ENCODE measurements at regions not wholly inside any gene's neighbourhood (a gene's known extent, or its start where the extent isn't known, plus 50 kb on each side); places are given as distances from the start of the nearest gene placed in this dataset.

DNA sequence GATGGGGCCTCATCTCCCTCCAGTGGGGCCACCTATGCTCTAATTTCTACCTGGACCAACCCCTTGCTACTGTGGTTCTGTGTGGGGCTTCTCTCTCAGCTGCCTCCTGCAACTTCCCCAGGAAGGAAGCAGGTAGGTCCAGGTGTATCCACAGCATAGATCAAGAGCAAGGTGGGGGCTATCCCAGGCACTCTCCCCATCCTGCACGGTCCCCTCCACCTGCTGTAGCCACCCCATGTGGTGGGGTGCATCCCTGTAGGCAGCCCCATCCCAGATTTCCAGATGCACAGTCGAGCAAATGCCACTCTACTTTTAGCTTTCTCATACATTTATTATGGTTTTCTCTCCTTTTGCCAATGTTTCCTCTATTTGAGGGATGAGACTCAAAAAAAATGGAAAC, 156.1 kb downstream of the FBXO15 start:
- H3K27ac Mint-ChIP-seq = no peak overlapping the region
- H3K9me3 Mint-ChIP-seq = peaks cover 21% of the 10 kb centered on the region
- peaks cover 6% of the 10 kb centered on the region; the same call in 1 of the 3 replicates for H3K4me1 Mint-ChIP-seq

More for the DNA sequence above, 156.1 kb downstream of the FBXO15 start:
- Histone ChIP-seq H3K27ac (ENCODE audit: low read depth) (no peak overlapping the region), H3K79me2 (replicated peaks; ENCODE audit: insufficient read depth) (no peaks in the 10 kb centered on the region), H3K36me3 (ENCODE audit: insufficient read depth) (no peaks in the 10 kb centered on the region), H4K20me1 (replicated peaks; ENCODE audit: insufficient read depth) (no peaks in the 10 kb centered on the region), H3K4me2 (no peak overlapping the region), H3F3A (replicated peaks; ENCODE audit: low read depth) (no peaks in the 10 kb centered on the region), H3K4me3 (no peak overlapping the region), H3K9me2 (ENCODE audit: insufficient read depth) (0 out of 2 replicates have a peak, but pooled peaks cover 20% of the 10 kb centered on the region), H3K27me3 (ENCODE audit: insufficient read depth) (no peaks in the 10 kb centered on the region), H3K4me1 (ENCODE audit: insufficient read depth) (no peaks in the 10 kb centered on the region), H2AFZ (no peak overlapping the region)
- Mint-ChIP-seq H3K36me3 (ENCODE audit: low read depth) (peaks cover 8% of the 10 kb centered on the region; the same call in 1 of the 3 replicates), H3K4me3 (no peak overlapping the region), H3K27me3 (ENCODE audit: insufficient read depth, low read depth, poor library complexity) (peaks cover 2% of the 10 kb centered on the region)
- TF ChIP-seq ZNF462 (CRISPR knock-in tag; IDR thresholded peaks at IDR 0.05) (no peak), ZNF114 (CRISPR knock-in tag; IDR thresholded peaks at IDR 0.05) (no peak), POLR2AphosphoS5 (IDR thresholded peaks at IDR 0.05; ENCODE audit: low read depth) (no peak), ZNF331 (CRISPR knock-in tag; IDR thresholded peaks at IDR 0.05; ENCODE audit: low read depth) (no peak)
- TF ChIP-seq, protein P1, sequence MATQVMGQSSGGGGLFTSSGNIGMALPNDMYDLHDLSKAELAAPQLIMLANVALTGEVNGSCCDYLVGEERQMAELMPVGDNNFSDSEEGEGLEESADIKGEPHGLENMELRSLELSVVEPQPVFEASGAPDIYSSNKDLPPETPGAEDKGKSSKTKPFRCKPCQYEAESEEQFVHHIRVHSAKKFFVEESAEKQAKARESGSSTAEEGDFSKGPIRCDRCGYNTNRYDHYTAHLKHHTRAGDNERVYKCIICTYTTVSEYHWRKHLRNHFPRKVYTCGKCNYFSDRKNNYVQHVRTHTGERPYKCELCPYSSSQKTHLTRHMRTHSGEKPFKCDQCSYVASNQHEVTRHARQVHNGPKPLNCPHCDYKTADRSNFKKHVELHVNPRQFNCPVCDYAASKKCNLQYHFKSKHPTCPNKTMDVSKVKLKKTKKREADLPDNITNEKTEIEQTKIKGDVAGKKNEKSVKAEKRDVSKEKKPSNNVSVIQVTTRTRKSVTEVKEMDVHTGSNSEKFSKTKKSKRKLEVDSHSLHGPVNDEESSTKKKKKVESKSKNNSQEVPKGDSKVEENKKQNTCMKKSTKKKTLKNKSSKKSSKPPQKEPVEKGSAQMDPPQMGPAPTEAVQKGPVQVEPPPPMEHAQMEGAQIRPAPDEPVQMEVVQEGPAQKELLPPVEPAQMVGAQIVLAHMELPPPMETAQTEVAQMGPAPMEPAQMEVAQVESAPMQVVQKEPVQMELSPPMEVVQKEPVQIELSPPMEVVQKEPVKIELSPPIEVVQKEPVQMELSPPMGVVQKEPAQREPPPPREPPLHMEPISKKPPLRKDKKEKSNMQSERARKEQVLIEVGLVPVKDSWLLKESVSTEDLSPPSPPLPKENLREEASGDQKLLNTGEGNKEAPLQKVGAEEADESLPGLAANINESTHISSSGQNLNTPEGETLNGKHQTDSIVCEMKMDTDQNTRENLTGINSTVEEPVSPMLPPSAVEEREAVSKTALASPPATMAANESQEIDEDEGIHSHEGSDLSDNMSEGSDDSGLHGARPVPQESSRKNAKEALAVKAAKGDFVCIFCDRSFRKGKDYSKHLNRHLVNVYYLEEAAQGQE (IDR thresholded peaks at IDR 0.05; ENCODE audit: unreplicated experiment) = no peak
- DNase-seq (ENCODE audit: low spot score) (no peak), ATAC-seq (no peak)

Data from GM23338 (cell line).